ENCODE measurements at regions not wholly inside any gene's neighbourhood (a gene's known extent, or its start where the extent isn't known, plus 50 kb on each side); places are given as distances from the start of the nearest gene placed in this dataset.

GRCh38 chr6:15809367-15809766 lies 146.5 kb upstream of the DTNBP1 start:
- H3K36me3 ChIP-seq (ENCODE audit: control insufficient read depth, insufficient read depth, low read length): no peaks in the 10 kb centered on the region
- intact Hi-C loops (cut with micrococcal nuclease; ENCODE audit: unreplicated experiment): no loop called here
- H3K9me3 Mint-ChIP-seq (ENCODE audit: unreplicated experiment): no peaks in the 10 kb centered on the region
- DNase-seq: no peak
- no peaks in the 10 kb centered on the region for H3K36me3 Mint-ChIP-seq (ENCODE audit: insufficient read depth, unreplicated experiment)
- H3K27me3 Mint-ChIP-seq (ENCODE audit: insufficient read depth, unreplicated experiment): peaks cover 2% of the 10 kb centered on the region
- no peaks in the 10 kb centered on the region for H3K27me3 ChIP-seq (replicated peaks; ENCODE audit: control insufficient read depth, insufficient read depth, low read length)
- H3K4me3 Mint-ChIP-seq (ENCODE audit: unreplicated experiment): no peak overlapping the region
- no peak for TF ChIP-seq CTCF (IDR thresholded peaks at IDR 0.05; ENCODE audit: insufficient read depth in 1 of 2, low read depth in 1 of 2, low read length in 1 of 2, severe bottlenecking in 1 of 2, unreplicated experiment in 1 of 2)
- no peaks in the 10 kb centered on the region for H3K4me1 ChIP-seq
- POLR2A ChIA-PET: no interaction called here
- CTCF ChIA-PET: no interaction called here
- no peak overlapping the region for H3K4me3 ChIP-seq (ENCODE audit: low read depth, low read length)
- BruUV-seq (replicated peaks): no TSS peak
- no peak overlapping the region for H3K27ac Mint-ChIP-seq (ENCODE audit: unreplicated experiment)
- no peaks in the 10 kb centered on the region for H3K4me1 Mint-ChIP-seq (ENCODE audit: low read depth, unreplicated experiment)
- no peaks in the 10 kb centered on the region for H3K9me3 ChIP-seq

GRCh38 chr6:15804164-15805154 lies 141.6 kb upstream of the DTNBP1 start:
- intact Hi-C loops (cut with micrococcal nuclease; ENCODE audit: unreplicated experiment): no loop called here
- Mint-ChIP-seq H3K4me3 (ENCODE audit: unreplicated experiment) (no peak overlapping the region), H3K9me3 (ENCODE audit: unreplicated experiment) (no peaks in the 10 kb centered on the region), H3K4me1 (ENCODE audit: low read depth, unreplicated experiment) (no peaks in the 10 kb centered on the region), H3K27me3 (ENCODE audit: insufficient read depth, unreplicated experiment) (no peaks in the 10 kb centered on the region), H3K36me3 (ENCODE audit: insufficient read depth, unreplicated experiment) (no peaks in the 10 kb centered on the region), H3K27ac (ENCODE audit: unreplicated experiment) (no peak overlapping the region)
- Histone ChIP-seq H3K36me3 (ENCODE audit: control insufficient read depth, insufficient read depth, low read length) (no peaks in the 10 kb centered on the region), H3K4me1 (no peaks in the 10 kb centered on the region), H3K4me3 (ENCODE audit: low read depth, low read length) (no peak overlapping the region), H3K27me3 (replicated peaks; ENCODE audit: control insufficient read depth, insufficient read depth, low read length) (no peaks in the 10 kb centered on the region; the same call in 1 of the 2 replicates), H3K9me3 (no peaks in the 10 kb centered on the region)
- no TSS peak for BruUV-seq (replicated peaks)
- no peak for TF ChIP-seq CTCF (IDR thresholded peaks at IDR 0.05; ENCODE audit: insufficient read depth in 1 of 2, low read depth in 1 of 2, low read length in 1 of 2, severe bottlenecking in 1 of 2, unreplicated experiment in 1 of 2)
- no peak for DNase-seq
- CTCF ChIA-PET: interaction anchor here (0.6 kb wide), 1 partner anchor 342 kb away, joined by 4 read pairs; no protein-coding TSS in a partner anchor
- POLR2A ChIA-PET: no interaction called here

- no peak for DNase-seq
- POLR2A ChIA-PET: no interaction called here
- Mint-ChIP-seq H3K9me3 (ENCODE audit: unreplicated experiment) (peaks cover 17% of the 10 kb centered on the region), H3K27ac (ENCODE audit: unreplicated experiment) (no peak overlapping the region), H3K27me3 (ENCODE audit: insufficient read depth, unreplicated experiment) (no peaks in the 10 kb centered on the region), H3K4me1 (ENCODE audit: low read depth, unreplicated experiment) (no peaks in the 10 kb centered on the region), H3K4me3 (ENCODE audit: unreplicated experiment) (no peak overlapping the region), H3K36me3 (ENCODE audit: insufficient read depth, unreplicated experiment) (no peaks in the 10 kb centered on the region)
- no TSS peak for BruUV-seq (replicated peaks)
- Histone ChIP-seq H3K4me3 (ENCODE audit: low read depth, low read length) (no peak overlapping the region), H3K4me1 (no peaks in the 10 kb centered on the region), H3K27me3 (replicated peaks; ENCODE audit: control insufficient read depth, insufficient read depth, low read length) (no peaks in the 10 kb centered on the region; the same call in 1 of the 2 replicates), H3K36me3 (ENCODE audit: control insufficient read depth, insufficient read depth, low read length) (no peaks in the 10 kb centered on the region), H3K9me3 (no peaks in the 10 kb centered on the region)
- no peak for TF ChIP-seq CTCF (IDR thresholded peaks at IDR 0.05; ENCODE audit: insufficient read depth in 1 of 2, low read depth in 1 of 2, low read length in 1 of 2, severe bottlenecking in 1 of 2, unreplicated experiment in 1 of 2)
- intact Hi-C loops (cut with micrococcal nuclease; ENCODE audit: unreplicated experiment): no loop called here
- CTCF ChIA-PET: no interaction called here
Observed at GRCh38 chr6:15802466-15802865, 139.6 kb upstream of the DTNBP1 start.
